WERI-Rb-1 (cell line): ENCODE measurements at regions not wholly inside any gene's neighbourhood (a gene's known extent, or its start where the extent isn't known, plus 50 kb on each side); places are given as distances from the start of the nearest gene placed in this dataset.

Experiments used
- DNase-seq: peaks from one replicate; pipeline ENCODE4 v3.0.0-alpha.2; 2020
- H3K27ac ChIP-seq: fragments of 250-450 bp; sonication (Bioruptor Pico); 2 replicates; pipeline ENCODE4 v1.5.1; 2020; ENCODE audit warnings: mild to moderate bottlenecking, moderate library complexity
- H3K27me3 ChIP-seq: fragments of 250-450 bp; sonication (Bioruptor Pico); 2 replicates; pipeline ENCODE4 v1.5.1; 2021; ENCODE audit warnings: mild to moderate bottlenecking, low read depth, moderate library complexity; ENCODE audit not compliant: insufficient read depth, severe bottlenecking
- H3K36me3 ChIP-seq: fragments of 250-450 bp; sonication (Bioruptor Pico); 2 replicates; pipeline ENCODE4 v1.5.1; 2020; ENCODE audit warnings: mild to moderate bottlenecking, moderate library complexity
- H3K4me3 ChIP-seq: 2 replicates; pipeline ENCODE4 v1.5.1; 2011; ENCODE audit warnings: low read depth, mild to moderate bottlenecking, control low read depth, low read length
- H3K9me3 ChIP-seq: fragments of 250-450 bp; sonication (Bioruptor Pico); 2 replicates; pipeline ENCODE4 v1.5.1; 2021; ENCODE audit warnings: mild to moderate bottlenecking, moderate library complexity; ENCODE audit not compliant: severe bottlenecking
- CTCF ChIP-seq: IDR thresholded peaks from 2 replicates; pipeline ENCODE4 v1.5.1; 2011; ENCODE audit warnings: low read depth, mild to moderate bottlenecking, control low read depth, inconsistent platforms, low read length

GRCh38 chr13:77838271-77838670, 80.4 kb downstream of the EDNRB start:
- Histone ChIP-seq H3K9me3 (no peaks in the 10 kb centered on the region), H3K27me3 (no peaks in the 10 kb centered on the region), H3K27ac (no peak overlapping the region), H3K36me3 (no peaks in the 10 kb centered on the region), H3K4me3 (no peak overlapping the region)
- no peak for DNase-seq
- no peak for TF ChIP-seq CTCF

GRCh38 chr13:77836423-77836822, 82.2 kb downstream of the EDNRB start:
- no peak for TF ChIP-seq CTCF
- Histone ChIP-seq H3K27ac (no peak overlapping the region), H3K9me3 (no peaks in the 10 kb centered on the region), H3K36me3 (no peaks in the 10 kb centered on the region), H3K27me3 (no peaks in the 10 kb centered on the region), H3K4me3 (no peak overlapping the region)
- DNase-seq, result no peak

GRCh38 chr13:77833331-77833863, 85.2 kb downstream of the EDNRB start:
- Histone ChIP-seq H3K36me3 (no peaks in the 10 kb centered on the region), H3K27me3 (no peaks in the 10 kb centered on the region), H3K27ac (no peak overlapping the region), H3K9me3 (no peaks in the 10 kb centered on the region), H3K4me3 (no peak overlapping the region)
- DNase-seq, result no peak
- no peak for TF ChIP-seq CTCF

DNA sequence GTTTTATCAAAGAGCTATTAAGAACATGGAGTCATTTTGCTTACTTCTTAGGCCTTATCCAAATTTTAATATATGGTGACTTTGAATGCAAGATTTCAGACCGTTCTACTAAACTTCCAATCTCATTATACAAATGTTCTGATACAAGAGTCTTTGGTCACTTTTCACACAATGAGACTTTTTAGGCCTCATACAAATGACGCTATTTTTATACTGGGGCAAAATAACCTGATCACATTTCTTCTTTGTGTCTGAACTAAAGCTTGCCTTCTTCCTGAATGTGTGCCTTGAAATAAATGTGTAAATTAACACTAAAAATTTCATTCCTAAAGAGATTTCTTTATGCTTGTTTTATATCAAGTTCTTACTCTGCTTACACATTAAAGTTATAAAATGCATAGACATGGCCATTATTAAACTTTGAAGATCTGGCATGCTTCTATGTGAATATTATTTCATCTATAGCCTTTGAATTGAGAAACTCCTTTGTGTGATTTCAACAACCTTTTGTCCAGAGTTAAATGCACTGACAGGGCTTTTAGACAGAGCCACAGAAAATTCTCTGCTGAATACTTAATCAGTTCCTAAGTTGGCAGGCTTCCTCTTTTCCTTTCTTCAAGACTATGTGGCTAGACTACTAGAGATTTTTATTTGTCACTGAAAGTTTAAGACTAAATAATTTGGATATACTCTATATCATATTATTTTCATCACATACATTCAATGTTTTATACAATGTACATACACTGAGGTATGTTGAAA, 86.1 kb downstream of the EDNRB start:
- Histone ChIP-seq H3K36me3 (no peaks in the 10 kb centered on the region), H3K4me3 (no peak overlapping the region), H3K9me3 (no peaks in the 10 kb centered on the region), H3K27me3 (no peaks in the 10 kb centered on the region), H3K27ac (no peak overlapping the region)
- TF ChIP-seq CTCF, result no peak
- no peak for DNase-seq

DNA sequence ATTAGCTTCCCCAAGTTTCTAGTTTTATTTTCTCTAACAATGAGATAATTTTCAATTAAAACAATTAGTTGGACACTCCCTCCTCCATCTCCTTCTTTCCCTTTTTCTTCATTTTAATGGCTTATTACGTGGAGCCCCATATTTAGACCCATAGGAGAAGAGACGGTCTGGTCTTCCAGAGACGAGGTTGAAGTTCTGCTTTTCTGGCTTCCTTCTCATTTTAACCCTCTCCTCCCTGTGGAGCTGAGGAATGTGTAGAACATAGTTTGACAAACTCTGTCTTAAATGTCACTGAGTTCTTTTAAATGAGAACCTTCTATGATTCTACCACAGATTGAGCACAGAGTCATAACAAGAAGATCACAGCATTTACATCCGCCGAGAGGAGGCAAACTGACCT, 86.8 kb downstream of the EDNRB start:
- Histone ChIP-seq H3K27me3 (no peaks in the 10 kb centered on the region), H3K27ac (no peak overlapping the region), H3K4me3 (no peak overlapping the region), H3K36me3 (no peaks in the 10 kb centered on the region), H3K9me3 (no peaks in the 10 kb centered on the region)
- DNase-seq, result no peak
- TF ChIP-seq CTCF, result no peak

DNA sequence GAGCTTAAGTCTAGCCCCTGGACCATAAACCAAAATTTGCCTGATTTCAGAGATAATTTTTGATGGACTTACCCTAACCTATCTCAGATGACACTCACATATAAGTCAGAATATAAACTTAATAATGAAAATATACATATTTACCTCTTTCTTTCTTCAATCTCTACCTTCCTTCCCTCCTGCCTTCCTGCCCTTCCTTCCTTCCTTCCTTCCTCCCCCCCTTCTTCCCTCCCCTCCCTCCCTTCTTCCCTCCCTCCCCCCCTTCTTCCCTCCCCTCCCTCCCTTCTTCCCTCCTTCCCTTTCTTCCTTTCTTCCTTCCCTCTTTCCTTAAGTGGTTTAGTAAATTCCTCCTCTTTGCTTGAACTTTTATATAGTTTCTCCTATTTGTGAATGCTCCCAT, 88.7 kb downstream of the EDNRB start:
- H3K4me3 ChIP-seq, result no peak overlapping the region
- H3K36me3 ChIP-seq, result no peaks in the 10 kb centered on the region
- no peaks in the 10 kb centered on the region for H3K9me3 ChIP-seq
- no peak overlapping the region for H3K27ac ChIP-seq
- no peak for TF ChIP-seq CTCF
- no peak for DNase-seq
- H3K27me3 ChIP-seq, result no peaks in the 10 kb centered on the region
